Hepatocyte (in vitro differentiated cells): ENCODE measurements at regions not wholly inside any gene's neighbourhood (a gene's known extent, or its start where the extent isn't known, plus 50 kb on each side); places are given as distances from the start of the nearest gene placed in this dataset.

Source experiments
- EZH2 ChIP-seq: fragments of 200-600 bp; sonication (generic); IDR thresholded peaks from 2 replicates; pipeline ENCODE4 v1.6.1; 2016; ENCODE audit warnings: antibody characterized with exemption, mild to moderate bottlenecking, borderline replicate concordance
- EZH2phosphoT487 ChIP-seq: fragments of 200-600 bp; sonication (generic); IDR thresholded peaks from one replicate; pipeline ENCODE4 v1.6.1; 2018; ENCODE audit warnings: antibody characterized with exemption, mild to moderate bottlenecking, low read depth, moderate library complexity; ENCODE audit not compliant: unreplicated experiment, severe bottlenecking
- TF ChIP-seq, protein P1 (sequence below): fragments of 200-600 bp; sonication (generic); IDR thresholded peaks from 2 replicates; pipeline ENCODE4 v1.5.1; 2016; ENCODE audit warnings: antibody characterized with exemption, mild to moderate bottlenecking; ENCODE audit not compliant: poor library complexity

DNA sequence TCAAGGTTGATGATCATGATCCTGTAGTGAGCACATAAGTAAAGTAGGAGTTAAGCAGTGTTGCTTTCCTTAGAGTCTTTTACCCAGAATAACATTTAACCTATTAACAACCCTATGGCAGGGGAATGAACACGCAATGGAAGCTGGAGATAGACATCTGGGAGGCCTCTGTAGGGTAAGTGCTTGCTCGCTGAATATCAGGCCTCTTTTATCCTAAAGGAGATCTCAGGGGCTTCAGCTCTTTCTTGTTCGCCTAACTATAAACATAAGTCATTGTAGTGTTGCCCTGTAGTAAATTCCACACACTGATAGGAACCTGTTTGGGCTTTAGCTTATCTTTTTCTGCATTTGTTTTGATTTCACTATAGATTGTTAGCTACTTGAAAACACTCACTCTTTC lies 174.4 kb upstream of the TCF4 start:
- TF ChIP-seq, protein P1, sequence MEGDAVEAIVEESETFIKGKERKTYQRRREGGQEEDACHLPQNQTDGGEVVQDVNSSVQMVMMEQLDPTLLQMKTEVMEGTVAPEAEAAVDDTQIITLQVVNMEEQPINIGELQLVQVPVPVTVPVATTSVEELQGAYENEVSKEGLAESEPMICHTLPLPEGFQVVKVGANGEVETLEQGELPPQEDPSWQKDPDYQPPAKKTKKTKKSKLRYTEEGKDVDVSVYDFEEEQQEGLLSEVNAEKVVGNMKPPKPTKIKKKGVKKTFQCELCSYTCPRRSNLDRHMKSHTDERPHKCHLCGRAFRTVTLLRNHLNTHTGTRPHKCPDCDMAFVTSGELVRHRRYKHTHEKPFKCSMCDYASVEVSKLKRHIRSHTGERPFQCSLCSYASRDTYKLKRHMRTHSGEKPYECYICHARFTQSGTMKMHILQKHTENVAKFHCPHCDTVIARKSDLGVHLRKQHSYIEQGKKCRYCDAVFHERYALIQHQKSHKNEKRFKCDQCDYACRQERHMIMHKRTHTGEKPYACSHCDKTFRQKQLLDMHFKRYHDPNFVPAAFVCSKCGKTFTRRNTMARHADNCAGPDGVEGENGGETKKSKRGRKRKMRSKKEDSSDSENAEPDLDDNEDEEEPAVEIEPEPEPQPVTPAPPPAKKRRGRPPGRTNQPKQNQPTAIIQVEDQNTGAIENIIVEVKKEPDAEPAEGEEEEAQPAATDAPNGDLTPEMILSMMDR: no peak
- TF ChIP-seq EZH2phosphoT487 (no peak), EZH2 (no peak)
